Kidney (tissue), 13 donors: ENCODE measurements at regions not wholly inside any gene's neighbourhood (a gene's known extent, or its start where the extent isn't known, plus 50 kb on each side); places are given as distances from the start of the nearest gene placed in this dataset.

Experiments
- DNase-seq, 5 donors: peaks; one replicate each; pipeline ENCODE4 v3.0.0-alpha.2; 2013 to 2020
- FAIRE-seq: peaks from 2 replicates; lab custom pipeline; 2012; peaks lifted over from hg19 to GRCh38; lab: Jason Lieb, UNC
- H3K27ac ChIP-seq, 2 donors: one replicate each; pipeline ENCODE4 v1.7.0; 2013; ENCODE audit warnings: low read depth in 2 of 2, low read length in 2 of 2, inconsistent platforms in 1 of 2
- H3K27me3 ChIP-seq: one replicate; pipeline ENCODE4 v1.7.1; 2013; ENCODE audit warnings: low read length, inconsistent platforms; ENCODE audit not compliant: control insufficient read depth, insufficient read depth
- H3K36me3 ChIP-seq, 3 donors: one replicate each; pipeline versions ENCODE4 v1.7.0 to v1.7.1; 2013; ENCODE audit warnings: low read length in 3 of 3, control low read depth in 1 of 3, inconsistent platforms in 1 of 3; ENCODE audit not compliant: insufficient read depth in 3 of 3, control insufficient read depth in 2 of 3
- H3K4me1 ChIP-seq, 3 donors: one replicate each; pipeline versions ENCODE4 v1.7.0 to v1.7.1; 2013; ENCODE audit warnings: low read length in 3 of 3, inconsistent platforms in 1 of 3, low read depth in 1 of 3; ENCODE audit not compliant: control insufficient read depth in 2 of 3, insufficient read depth in 2 of 3
- H3K4me3 ChIP-seq, 3 donors: one replicate each; pipeline versions ENCODE4 v1.7.0 to v1.8.1; 2013; ENCODE audit warnings: low read length in 3 of 3, control low read depth in 1 of 3, inconsistent platforms in 1 of 3
- H3K9ac ChIP-seq, 3 donors: one replicate each; pipeline versions ENCODE4 v1.7.0 to v1.7.1; 2013; ENCODE audit warnings: low read length in 3 of 3, control low read depth in 1 of 3, inconsistent platforms in 1 of 3
- H3K9me3 ChIP-seq, 3 donors: one replicate each; pipeline versions ENCODE4 v1.7.0 to v1.7.1; 2013; ENCODE audit warnings: low read length in 3 of 3, control low read depth in 1 of 3, inconsistent platforms in 1 of 3; ENCODE audit not compliant: control insufficient read depth in 2 of 3, insufficient read depth in 1 of 3
- intact Hi-C: fragments of 100-400 bp; cut with DNase I; formaldehyde crosslinking; loops from one replicate; pipeline ENCODE4 v1.11.1; 2022
- TF ChIP-seq, protein P1 (sequence below): IDR thresholded peaks from 3 replicates; pipeline ENCODE4 v1.5.1; 2012; ENCODE audit warnings: mild to moderate bottlenecking, moderate library complexity, borderline replicate concordance; ENCODE audit not compliant: insufficient read depth; ENCODE audit errors: extremely low read depth
- donor health status: control.
- donor health status: control.
- donor health status: control.
- donor health status: control.
- donor health status: control.
- donor health status: DM: yes; HTN: yes; CAD: no.
- donor health status: Normal renal cell carcinoma (clear cell type).

DNA sequence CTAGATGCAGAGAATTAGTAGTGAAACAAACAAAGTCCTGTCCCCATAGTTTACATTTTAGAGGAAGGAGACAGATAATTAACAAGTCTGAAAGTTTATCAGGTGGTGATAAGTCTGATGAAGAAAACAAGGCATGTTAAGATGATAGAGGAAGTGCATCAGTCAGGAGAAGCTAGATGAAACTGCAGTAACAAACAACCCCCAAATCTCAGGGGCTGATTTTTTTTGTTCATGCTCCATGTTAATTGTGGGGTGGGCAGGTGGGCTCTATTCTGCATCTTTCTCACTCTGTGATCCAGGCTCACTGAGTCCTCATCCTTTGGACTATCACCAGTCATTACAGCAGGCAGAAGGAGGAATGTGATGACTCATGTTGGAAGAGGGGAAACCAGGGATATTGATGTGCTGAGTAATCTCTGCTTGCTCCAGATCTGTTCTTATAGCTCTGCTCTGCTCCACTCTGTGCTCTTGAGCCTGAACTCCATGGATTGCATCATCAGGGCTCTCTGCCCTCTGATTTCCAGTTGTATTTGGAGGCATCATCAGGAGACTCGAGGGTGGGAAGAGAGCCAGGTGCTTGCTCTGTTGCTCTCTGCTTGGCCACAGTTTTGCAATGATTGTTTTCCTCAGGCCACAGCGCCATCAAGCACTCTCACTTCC is 166.9 kb downstream of the IER5 start:
- Histone ChIP-seq H3K27ac (no peak overlapping the region), H3K9ac (no peak overlapping the region)
- no peak for FAIRE-seq

DNA sequence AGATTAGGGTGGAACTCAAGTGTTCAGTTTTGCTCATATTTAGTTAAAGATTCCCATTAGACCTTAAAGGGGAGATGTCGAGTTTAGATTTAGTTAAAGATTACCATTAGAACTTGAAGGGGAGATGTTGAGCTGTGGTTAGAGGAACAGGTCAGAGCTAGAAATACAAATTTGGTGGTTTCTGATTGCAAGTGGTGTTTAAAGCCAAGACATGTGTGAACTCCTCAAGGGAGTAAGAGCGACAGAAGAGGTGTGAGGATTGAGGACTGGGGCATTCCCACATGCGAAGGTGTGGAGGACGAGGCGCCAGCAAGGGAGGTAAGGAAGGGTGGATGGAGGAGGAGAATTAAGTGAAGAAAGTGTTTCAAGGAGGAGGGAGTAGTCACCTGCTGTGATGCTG is 168.6 kb downstream of the IER5 start:
- TF ChIP-seq, protein P1, sequence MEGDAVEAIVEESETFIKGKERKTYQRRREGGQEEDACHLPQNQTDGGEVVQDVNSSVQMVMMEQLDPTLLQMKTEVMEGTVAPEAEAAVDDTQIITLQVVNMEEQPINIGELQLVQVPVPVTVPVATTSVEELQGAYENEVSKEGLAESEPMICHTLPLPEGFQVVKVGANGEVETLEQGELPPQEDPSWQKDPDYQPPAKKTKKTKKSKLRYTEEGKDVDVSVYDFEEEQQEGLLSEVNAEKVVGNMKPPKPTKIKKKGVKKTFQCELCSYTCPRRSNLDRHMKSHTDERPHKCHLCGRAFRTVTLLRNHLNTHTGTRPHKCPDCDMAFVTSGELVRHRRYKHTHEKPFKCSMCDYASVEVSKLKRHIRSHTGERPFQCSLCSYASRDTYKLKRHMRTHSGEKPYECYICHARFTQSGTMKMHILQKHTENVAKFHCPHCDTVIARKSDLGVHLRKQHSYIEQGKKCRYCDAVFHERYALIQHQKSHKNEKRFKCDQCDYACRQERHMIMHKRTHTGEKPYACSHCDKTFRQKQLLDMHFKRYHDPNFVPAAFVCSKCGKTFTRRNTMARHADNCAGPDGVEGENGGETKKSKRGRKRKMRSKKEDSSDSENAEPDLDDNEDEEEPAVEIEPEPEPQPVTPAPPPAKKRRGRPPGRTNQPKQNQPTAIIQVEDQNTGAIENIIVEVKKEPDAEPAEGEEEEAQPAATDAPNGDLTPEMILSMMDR, result no peak
- no peaks in the 10 kb centered on the region for H3K4me1 ChIP-seq
- DNase-seq (no peak), FAIRE-seq (no peak)
- H3K27me3 ChIP-seq, result no peaks in the 10 kb centered on the region
- H3K36me3 ChIP-seq, result no peaks in the 10 kb centered on the region
- peaks cover 0 to 11% (median 0%) of the 10 kb centered on the region in 3 donors for H3K9me3 ChIP-seq
- no peak overlapping the region for H3K27ac ChIP-seq
- intact Hi-C loops, result no loop called here
- H3K4me3 ChIP-seq, result no peak overlapping the region
- no peak overlapping the region for H3K9ac ChIP-seq

More for the DNA sequence above, 166.9 kb downstream of the IER5 start:
- Histone ChIP-seq H3K4me3 (no peak overlapping the region), H3K36me3 (no peaks in the 10 kb centered on the region), H3K27me3 (no peaks in the 10 kb centered on the region), H3K9me3 (peaks cover 0 to 11% (median 0%) of the 10 kb centered on the region in 3 donors), H3K4me1 (peaks cover 0 to 12% (median 2%) of the 10 kb centered on the region in 3 donors)
- intact Hi-C loops, result no loop called here
- TF ChIP-seq, protein P1, result no peak
- DNase-seq, result no peak

DNA sequence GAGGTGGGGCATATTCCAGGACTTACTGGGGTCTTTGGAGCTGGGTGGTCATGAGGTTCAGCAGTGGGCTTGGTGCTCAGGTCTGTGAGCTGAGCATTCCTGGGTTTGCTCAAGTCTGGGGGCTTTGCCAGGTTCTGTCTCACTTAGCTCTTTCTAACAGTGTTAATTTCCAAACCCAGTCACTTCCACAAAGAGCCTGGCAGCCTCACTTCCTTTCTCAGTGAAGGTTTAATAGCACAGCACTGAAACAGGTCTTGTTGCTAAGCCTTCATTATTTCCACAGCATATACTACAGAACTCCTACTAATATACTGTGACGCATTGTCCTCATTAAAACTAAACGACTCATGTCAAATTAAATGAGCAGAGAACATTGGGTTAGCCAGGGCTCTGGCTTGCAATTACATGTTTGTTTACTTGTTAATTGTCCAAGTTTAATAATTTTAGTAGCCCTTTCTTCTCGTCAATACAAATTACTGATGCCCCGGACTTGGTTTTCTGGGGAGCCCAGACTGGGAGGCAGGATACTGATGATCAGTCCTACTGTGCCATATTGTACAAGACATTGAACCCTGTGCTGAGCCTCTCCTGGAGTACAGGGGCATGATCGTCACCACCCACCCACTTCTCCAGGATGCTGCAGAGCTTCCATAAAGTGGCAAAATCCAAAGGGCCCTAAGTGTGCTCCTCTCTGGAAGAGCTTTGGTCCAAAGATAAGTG is 170.7 kb downstream of the IER5 start:
- Histone ChIP-seq H3K36me3 (no peaks in the 10 kb centered on the region), H3K9me3 (peaks cover 0 to 11% (median 0%) of the 10 kb centered on the region in 3 donors), H3K27ac (no peak overlapping the region), H3K27me3 (no peaks in the 10 kb centered on the region), H3K4me1 (no peaks in the 10 kb centered on the region), H3K9ac (no peak overlapping the region), H3K4me3 (no peak overlapping the region)
- TF ChIP-seq, protein P1, result no peak
- intact Hi-C loops, result no loop called here
- FAIRE-seq (no peak), DNase-seq (no peak)
